ENCODE measurements at regions not wholly inside any gene's neighbourhood (a gene's known extent, or its start where the extent isn't known, plus 50 kb on each side); places are given as distances from the start of the nearest gene placed in this dataset.

GRCh38 chrX:14209034-14209433 lies 179.3 kb upstream of the GEMIN8 start:
- no peaks in the 10 kb centered on the region for H3K4me1 ChIP-seq
- H3K27me3 ChIP-seq, result no peaks in the 10 kb centered on the region
- H3K4me3 ChIP-seq, result no peak overlapping the region
- 37 to 43% methylated on average over 1 to 3 of the region's 3 CpGs for WGBS, 2 donors (ENCODE audit: low coverage in 1 of 2)
- ATAC-seq, result no peak
- TF ChIP-seq CTCF (IDR thresholded peaks at IDR 0.05) (no peak), POLR2AphosphoS5 (IDR thresholded peaks at IDR 0.05) (no peak)
- no peaks in the 10 kb centered on the region for H3K9me3 ChIP-seq
- H3K36me3 ChIP-seq, result no peaks in the 10 kb centered on the region
- no peak overlapping the region for H3K27ac ChIP-seq

- WGBS, 2 donors (ENCODE audit: low coverage in 1 of 2), result no CpG with 5 or more reads among the region's 1 CpG
- Histone ChIP-seq H3K27ac (no peak overlapping the region), H3K9me3 (no peaks in the 10 kb centered on the region), H3K4me1 (no peaks in the 10 kb centered on the region), H3K27me3 (no peaks in the 10 kb centered on the region), H3K4me3 (no peak overlapping the region), H3K36me3 (no peaks in the 10 kb centered on the region)
- no peak for ATAC-seq
- TF ChIP-seq POLR2A (IDR thresholded peaks at IDR 0.05) (no peak), POLR2AphosphoS5 (IDR thresholded peaks at IDR 0.05) (no peak), EP300 (IDR thresholded peaks at IDR 0.05) (no peak), CTCF (IDR thresholded peaks at IDR 0.05) (no peak)
Observed at GRCh38 chrX:14194711-14195110, 165.0 kb upstream of the GEMIN8 start.

GRCh38 chrX:14193547-14193946 lies 163.9 kb upstream of the GEMIN8 start:
- Histone ChIP-seq H3K27me3 (no peaks in the 10 kb centered on the region), H3K9me3 (no peaks in the 10 kb centered on the region), H3K4me3 (no peak overlapping the region), H3K36me3 (no peaks in the 10 kb centered on the region), H3K27ac (no peak overlapping the region), H3K4me1 (no peaks in the 10 kb centered on the region)
- TF ChIP-seq CTCF (IDR thresholded peaks at IDR 0.05) (no peak), EP300 (IDR thresholded peaks at IDR 0.05) (no peak), POLR2A (IDR thresholded peaks at IDR 0.05) (no peak), POLR2AphosphoS5 (IDR thresholded peaks at IDR 0.05) (no peak)
- ATAC-seq, result no peak
- WGBS, 2 donors (ENCODE audit: low coverage in 1 of 2), result 86 to 100% methylated on average over 1 of the region's 1 CpG

GRCh38 chrX:14173873-14174272 lies 144.2 kb upstream of the GEMIN8 start:
- no peak overlapping the region for H3K27ac ChIP-seq
- TF ChIP-seq CTCF (IDR thresholded peaks at IDR 0.05), result no peak
- no peak for TF ChIP-seq POLR2AphosphoS5 (IDR thresholded peaks at IDR 0.05)
- no peak for TF ChIP-seq EP300 (IDR thresholded peaks at IDR 0.05)
- TF ChIP-seq POLR2A (IDR thresholded peaks at IDR 0.05), result no peak
- H3K27me3 ChIP-seq, result no peaks in the 10 kb centered on the region
- no peaks in the 10 kb centered on the region for H3K4me1 ChIP-seq
- ATAC-seq, result no peak
- H3K9me3 ChIP-seq, result no peaks in the 10 kb centered on the region
- WGBS, 2 donors (ENCODE audit: low coverage in 1 of 2), result 60% methylated on average over 1 of the region's 1 CpG; no CpG with 5 or more reads in 1 of the 2 donors
- no peak overlapping the region for H3K4me3 ChIP-seq
- no peaks in the 10 kb centered on the region for H3K36me3 ChIP-seq

GRCh38 chrX:14164828-14165227 lies 135.1 kb upstream of the GEMIN8 start:
- ATAC-seq, result no peak
- no peak overlapping the region for H3K27ac ChIP-seq
- H3K4me3 ChIP-seq, result no peak overlapping the region
- H3K4me1 ChIP-seq, result no peaks in the 10 kb centered on the region
- no peaks in the 10 kb centered on the region for H3K9me3 ChIP-seq
- no peaks in the 10 kb centered on the region for H3K27me3 ChIP-seq
- no peak for TF ChIP-seq EP300 (IDR thresholded peaks at IDR 0.05)
- whole genome bisulfite sequencing, 2 donors (ENCODE audit: low coverage in 1 of 2), result 57 to 80% methylated on average over 1 of the region's 1 CpG
- no peaks in the 10 kb centered on the region for H3K36me3 ChIP-seq

GRCh38 chrX:14125462-14125861 lies 95.8 kb upstream of the GEMIN8 start:
- Histone ChIP-seq H3K27me3 (no peaks in the 10 kb centered on the region), H3K27ac (peak overlapping the region; percentile 47 to 64 (median 52))
- no peak for ATAC-seq

More at GRCh38 chrX:14125462-14125861, 95.8 kb upstream of the GEMIN8 start:
- Histone ChIP-seq H3K36me3 (no peaks in the 10 kb centered on the region), H3K4me3 (no peak overlapping the region), H3K4me1 (no peaks in the 10 kb centered on the region), H3K9me3 (no peaks in the 10 kb centered on the region)
- WGBS, 2 donors (ENCODE audit: low coverage in 1 of 2), result 0 to 47% methylated on average over 2 to 3 of the region's 4 CpGs
- no peak for TF ChIP-seq EP300 (IDR thresholded peaks at IDR 0.05)
- TF ChIP-seq POLR2A (IDR thresholded peaks at IDR 0.05), result no peak
- no peak for TF ChIP-seq CTCF (IDR thresholded peaks at IDR 0.05)
- no peak for TF ChIP-seq POLR2AphosphoS5 (IDR thresholded peaks at IDR 0.05)

Measured in gastroesophageal sphincter (tissue), 4 donors.